GM13977 (cell line): ENCODE measurements at regions not wholly inside any gene's neighbourhood (a gene's known extent, or its start where the extent isn't known, plus 50 kb on each side); places are given as distances from the start of the nearest gene placed in this dataset.
"Not testable (repeated sequence)": the region's sequence is repeated elsewhere in the genome, so short reads cannot be mapped to it uniquely, and the experiment has no call there.

ENCODE experiments used
- DNase-seq: peaks from one replicate; pipeline ENCODE4 v3.0.0; 2012; ENCODE audit warnings: low spot score
- CTCF ChIP-seq: IDR thresholded peaks from 2 replicates; pipeline ENCODE4 v1.5.1; 2012; ENCODE audit warnings: mild to moderate bottlenecking, control low read depth; ENCODE audit not compliant: insufficient read depth; ENCODE audit errors: extremely low read depth, missing control alignments
- in situ Hi-C: fragments of 300-500 bp; cut with MboI; formaldehyde crosslinking; loops from one replicate; pipeline ENCODE4 v1.12.0; 2022; ENCODE audit warnings: low sequenced_read_pairs, low pct_unique_long_range_greater_than_20kb, mixed read lengths, inconsistent platforms; ENCODE audit not compliant: unreplicated experiment

- in situ Hi-C loops: no loop called here
- no peak for DNase-seq
- no peak for TF ChIP-seq CTCF
Observed at GRCh38 chr13:21243045-21243897, 66.8 kb downstream of the MRPL57 start.

GRCh38 chr13:21243898-21244184 lies 67.4 kb downstream of the MRPL57 start:
- in situ Hi-C loops, DNase-seq: not testable (repeated sequence)

GRCh38 chr13:21246761-21247452 lies 70.4 kb downstream of the MRPL57 start:
- no peak for DNase-seq
- in situ Hi-C loops: no loop called here

GRCh38 chr13:21256351-21256761 lies 79.9 kb downstream of the MRPL57 start:
- in situ Hi-C loops: no loop called here
- DNase-seq: no peak
- no peak for TF ChIP-seq CTCF

More at GRCh38 chr13:21246761-21247452, 70.4 kb downstream of the MRPL57 start:
- TF ChIP-seq CTCF: no peak

GRCh38 chr13:21256891-21257290 lies 80.4 kb downstream of the MRPL57 start:
- no peak for TF ChIP-seq CTCF
- in situ Hi-C loops: no loop called here
- DNase-seq: no peak

- no peak for DNase-seq
- in situ Hi-C loops: no loop called here
- no peak for TF ChIP-seq CTCF
Observed at GRCh38 chr13:21259571-21260455, 83.4 kb downstream of the MRPL57 start.

GRCh38 chr13:21260561-21261290 lies 84.3 kb downstream of the MRPL57 start:
- in situ Hi-C loops, DNase-seq: not testable (repeated sequence)

GRCh38 chr13:21261487-21262216 lies 85.2 kb downstream of the MRPL57 start:
- in situ Hi-C loops, DNase-seq: not testable (repeated sequence)

- in situ Hi-C loops: not testable (repeated sequence)
Observed at GRCh38 chr13:21263909-21264308, 87.5 kb downstream of the MRPL57 start.

GRCh38 chr13:21268485-21268884 lies 92.0 kb downstream of the MRPL57 start:
- DNase-seq, in situ Hi-C loops: not testable (repeated sequence)

More at GRCh38 chr13:21263909-21264308, 87.5 kb downstream of the MRPL57 start:
- DNase-seq: not testable (repeated sequence)
